Heart right ventricle (tissue), 16 donors: ENCODE measurements at regions not wholly inside any gene's neighbourhood (a gene's known extent, or its start where the extent isn't known, plus 50 kb on each side); places are given as distances from the start of the nearest gene placed in this dataset.

ENCODE experiments used
- ATAC-seq, 8 donors: fragments of 200-7000 bp; cut with Tn5 transposase; one replicate each; pipeline ENCODE4 v1.9.1; 2020; ENCODE audit warnings: mild to moderate bottlenecking in 8 of 8, moderate library complexity in 8 of 8, moderate number of reproducible peaks in 1 of 8
- DNase-seq, 2 donors: peaks; one replicate each; pipeline ENCODE4 v3.0.0-alpha.2; 2020
- H3K27ac ChIP-seq, 10 donors: fragments of 200-600 bp; sonication (generic) in 2 of 10; one replicate each; pipeline versions ENCODE4 v1.5.0 to v1.8.0; 2020 to 2022; ENCODE audit warnings: mild to moderate bottlenecking in 3 of 10
- H3K27me3 ChIP-seq, 7 donors: fragments of 200-600 bp; one replicate each; pipeline ENCODE4 v1.8.0; 2021 to 2022; ENCODE audit warnings: mild to moderate bottlenecking in 2 of 7
- H3K36me3 ChIP-seq, 9 donors: fragments of 200-600 bp; sonication (generic) in 1 of 9; one replicate each; pipeline versions ENCODE4 v1.5.0 to v1.8.0; 2020 to 2022; ENCODE audit warnings: mild to moderate bottlenecking in 2 of 9
- H3K4me1 ChIP-seq, 9 donors: fragments of 200-600 bp; sonication (generic) in 1 of 9; one replicate each; pipeline versions ENCODE4 v1.5.0 to v1.8.0; 2020 to 2022; ENCODE audit warnings: mild to moderate bottlenecking in 4 of 9
- H3K4me3 ChIP-seq, 10 donors: fragments of 200-600 bp; sonication (generic) in 2 of 10; one replicate each; pipeline versions ENCODE4 v1.5.0 to v1.8.0; 2020 to 2022; ENCODE audit warnings: mild to moderate bottlenecking in 7 of 10, moderate library complexity in 2 of 10
- H3K9me3 ChIP-seq, 11 donors: fragments of 200-600 bp in 10 of 11; sonication (generic) in 2 of 11; one replicate each; pipeline versions ENCODE4 v1.5.0 to v1.8.0; 2013 to 2022; ENCODE audit warnings: mild to moderate bottlenecking in 2 of 11, control low read depth in 1 of 11, moderate library complexity in 1 of 11
- WGBS, 2 donors: extraction: QIAGEN DNeasy Blood & Tissue Kit; methylation state at CpG; one replicate each; pipeline ENCODE4 v1.1.7; 2013; ENCODE audit warnings: inconsistent platforms in 1 of 2; 5-methylcytosine and 5-hydroxymethylcytosine counted together
- intact Hi-C, 10 donors: fragments of 100-400 bp; cut with DNase I; formaldehyde crosslinking; loops; one replicate each; pipeline versions ENCODE4 v1.11.1 to v1.14.2; 2022
- TF ChIP-seq, protein P1 (sequence below), 9 donors: fragments of 200-600 bp; sonication (generic) in 2 of 9; IDR thresholded peaks; one replicate each; pipeline versions ENCODE4 v1.5.0 to v1.8.0; 2021 to 2022; ENCODE audit warnings: antibody characterized with exemption in 9 of 9, mild to moderate bottlenecking in 5 of 9, moderate library complexity in 1 of 9
- donor health status: Arrhythmogenic right ventricular cardiomyopathy.
- donor health status: ischemic (EF 13 %, LVEDD 7.1; RV severe dilation, severe dysfunction).
- donor health status: healthy with polysubstance abuse.
- donor health status: DM: no; HTN: yes; CAD: no.
- donor health status: DM: no; HTN: no; CAD: no.
- donor health status: ischemic (EF 25% LVEDD 6.9; RV normal size, moderate dysfunction).
- donor health status: ischemic (EF 25% LVEDD 5.7; RV mildly dilated, moderate dysfunction).
- donor health status: healthy.
- donor health status: DM: yes; HTN: yes; CAD: no.
- donor health status: Ischemic cardiomyopathy.
- donor health status: ischemic (EF 35%, LVEDD 5.7; RV mildly dilated, moderate dysfunction).
- donor health status: nonischemic (EF 11% LVEDD 7.7; RV severe dilation, severe dysfunction).
- donor health status: DM: yes; HTN: yes; CAD: no.
- donor health status: PGD.
- donor health status: ischemic (EF 29% LVEDD 5.4; RV normal size, mild dysfunction).
- donor health status: nonischemic (EF 23%, LVEDD 6.1; RV moderate dilation, normal function).

DNA sequence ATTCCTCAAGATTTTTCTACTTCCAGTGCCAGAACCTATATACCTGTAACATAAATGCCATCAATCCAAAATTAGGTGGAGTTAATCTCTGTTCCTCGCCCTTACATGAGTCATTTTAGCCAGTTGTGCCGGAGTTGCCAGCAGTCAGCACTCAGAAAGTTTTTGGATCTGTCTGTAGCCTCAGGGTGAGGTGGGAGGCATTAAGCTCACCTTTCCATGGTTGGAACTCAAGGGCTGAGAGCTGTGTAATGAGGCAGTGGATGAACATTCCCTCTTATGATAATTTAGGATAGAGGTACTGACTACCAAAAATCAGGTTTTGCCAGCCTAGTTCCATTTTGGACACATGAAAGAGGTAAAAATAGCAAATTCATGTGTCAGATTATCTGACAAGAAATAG lies 1553.1 kb upstream of the ADGRL3 start:
- TF ChIP-seq, protein P1, sequence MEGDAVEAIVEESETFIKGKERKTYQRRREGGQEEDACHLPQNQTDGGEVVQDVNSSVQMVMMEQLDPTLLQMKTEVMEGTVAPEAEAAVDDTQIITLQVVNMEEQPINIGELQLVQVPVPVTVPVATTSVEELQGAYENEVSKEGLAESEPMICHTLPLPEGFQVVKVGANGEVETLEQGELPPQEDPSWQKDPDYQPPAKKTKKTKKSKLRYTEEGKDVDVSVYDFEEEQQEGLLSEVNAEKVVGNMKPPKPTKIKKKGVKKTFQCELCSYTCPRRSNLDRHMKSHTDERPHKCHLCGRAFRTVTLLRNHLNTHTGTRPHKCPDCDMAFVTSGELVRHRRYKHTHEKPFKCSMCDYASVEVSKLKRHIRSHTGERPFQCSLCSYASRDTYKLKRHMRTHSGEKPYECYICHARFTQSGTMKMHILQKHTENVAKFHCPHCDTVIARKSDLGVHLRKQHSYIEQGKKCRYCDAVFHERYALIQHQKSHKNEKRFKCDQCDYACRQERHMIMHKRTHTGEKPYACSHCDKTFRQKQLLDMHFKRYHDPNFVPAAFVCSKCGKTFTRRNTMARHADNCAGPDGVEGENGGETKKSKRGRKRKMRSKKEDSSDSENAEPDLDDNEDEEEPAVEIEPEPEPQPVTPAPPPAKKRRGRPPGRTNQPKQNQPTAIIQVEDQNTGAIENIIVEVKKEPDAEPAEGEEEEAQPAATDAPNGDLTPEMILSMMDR (IDR thresholded peaks at IDR 0.05): no peak

DNA sequence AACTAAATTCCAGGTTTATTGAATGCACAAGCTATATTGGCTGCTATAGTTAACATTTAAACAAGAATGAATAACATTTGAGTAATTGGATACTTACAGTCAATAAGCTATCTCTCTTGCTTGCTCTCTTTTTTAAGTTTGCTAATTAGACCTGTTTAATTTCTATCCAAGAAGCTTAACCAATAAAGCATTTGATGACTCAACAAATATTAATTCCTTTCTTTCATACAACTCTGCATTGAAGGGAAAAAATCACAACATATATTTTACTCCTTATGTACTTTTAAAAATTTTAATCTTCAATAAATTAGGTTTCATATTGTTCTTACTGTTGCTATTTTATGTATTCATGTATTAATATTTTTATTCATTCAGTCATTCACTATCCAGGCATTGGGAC lies 1552.6 kb upstream of the ADGRL3 start:
- H3K27ac ChIP-seq: no peak overlapping the region
- no peaks in the 10 kb centered on the region for H3K36me3 ChIP-seq
- intact Hi-C loops: no loop called here
- peaks cover 0 to 16% (median 0%) of the 10 kb centered on the region in 11 donors for H3K9me3 ChIP-seq
- no peak for DNase-seq
- no peaks in the 10 kb centered on the region for H3K4me1 ChIP-seq
- TF ChIP-seq, protein P1 (IDR thresholded peaks at IDR 0.05): no peak
- no peaks in the 10 kb centered on the region for H3K27me3 ChIP-seq
- no peak overlapping the region for H3K4me3 ChIP-seq
- ATAC-seq: no peak

More for the DNA sequence above, 1553.1 kb upstream of the ADGRL3 start:
- no peaks in the 10 kb centered on the region for H3K27me3 ChIP-seq
- intact Hi-C loops: no loop called here
- WGBS, 2 donors: 63 to 82% methylated on average over 2 of the region's 2 CpGs
- H3K4me1 ChIP-seq: no peaks in the 10 kb centered on the region
- H3K4me3 ChIP-seq: no peak overlapping the region
- no peak overlapping the region for H3K27ac ChIP-seq
- DNase-seq: no peak
- H3K36me3 ChIP-seq: no peaks in the 10 kb centered on the region
- peaks cover 0 to 13% (median 0%) of the 10 kb centered on the region in 11 donors for H3K9me3 ChIP-seq
- no peak for ATAC-seq

DNA sequence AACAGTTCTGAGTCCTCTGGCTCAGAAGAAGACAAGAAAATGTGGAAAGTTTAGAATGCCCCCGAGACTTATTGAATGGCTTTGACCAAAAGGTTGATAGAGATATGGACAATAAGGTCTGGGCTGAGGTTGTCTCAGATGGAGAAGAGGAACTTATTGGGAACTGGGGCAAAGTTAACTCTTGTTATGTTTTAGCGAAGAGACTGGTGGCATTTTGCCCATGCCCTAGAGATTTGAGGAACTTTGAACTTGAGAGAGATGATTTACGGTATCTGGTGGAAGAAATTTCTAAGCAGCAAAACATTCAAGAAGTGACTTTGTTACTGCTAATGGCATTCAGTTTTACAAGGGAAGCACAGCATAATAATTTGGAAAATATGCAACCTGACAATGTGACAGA lies 1549.3 kb upstream of the ADGRL3 start:
- Histone ChIP-seq H3K4me1 (no peaks in the 10 kb centered on the region), H3K36me3 (no peaks in the 10 kb centered on the region), H3K4me3 (no peak overlapping the region), H3K9me3 (peaks cover 0 to 35% (median 0%) of the 10 kb centered on the region in 11 donors), H3K27me3 (no peaks in the 10 kb centered on the region), H3K27ac (no peak overlapping the region)
- no peak for DNase-seq
- 68 to 78% methylated on average over 3 of the region's 3 CpGs for WGBS, 2 donors
- TF ChIP-seq, protein P1 (IDR thresholded peaks at IDR 0.05): no peak
- no peak for ATAC-seq
- intact Hi-C loops: no loop called here

DNA sequence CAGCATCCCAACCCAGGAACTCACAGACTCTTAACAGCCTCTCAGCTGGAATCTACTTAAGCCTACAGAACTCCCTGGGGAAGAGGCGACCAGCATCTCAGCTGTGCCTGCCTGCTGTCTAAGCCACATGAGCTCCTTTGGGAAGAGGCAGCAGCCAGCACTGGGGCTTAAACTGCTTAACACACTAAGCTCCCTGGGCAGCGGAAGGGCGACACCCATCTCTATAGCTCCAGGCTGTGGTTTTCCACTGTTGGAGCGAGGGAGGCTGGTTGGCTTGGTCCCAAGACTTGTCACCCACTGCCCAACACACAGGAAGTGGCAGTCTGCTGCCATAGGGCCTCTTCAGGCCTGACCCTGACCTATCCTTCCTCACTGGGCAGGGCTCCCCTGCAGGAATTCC lies 1544.1 kb upstream of the ADGRL3 start:
- WGBS, 2 donors: 78 to 81% methylated on average over 4 of the region's 4 CpGs
- intact Hi-C loops: no loop called here

More for the DNA sequence above, 1544.1 kb upstream of the ADGRL3 start:
- H3K27me3 ChIP-seq: no peaks in the 10 kb centered on the region
- H3K4me3 ChIP-seq: no peak overlapping the region
- ATAC-seq: no peak
- DNase-seq: no peak
- H3K9me3 ChIP-seq: peaks cover 0 to 46% (median 6%) of the 10 kb centered on the region in 11 donors
- H3K36me3 ChIP-seq: no peaks in the 10 kb centered on the region
- no peak overlapping the region for H3K27ac ChIP-seq
- no peaks in the 10 kb centered on the region for H3K4me1 ChIP-seq
- TF ChIP-seq, protein P1 (IDR thresholded peaks at IDR 0.05): no peak
